Endothelial cell of umbilical vein (primary cell): ENCODE measurements at regions not wholly inside any gene's neighbourhood (a gene's known extent, or its start where the extent isn't known, plus 50 kb on each side); places are given as distances from the start of the nearest gene placed in this dataset.

Experiments
- BruUV-seq: library from RNA; stranded (reverse); fragments of 400-500 nt; replicated peaks from 2 replicates; lab custom pipeline; 2021; lab: Mats Ljungman, UMichigan
- CTCF ChIA-PET: fragments of 300-600, 350-600 bp; sonication (Branson Sonifier 250); formaldehyde crosslinking; loops from one replicate; lab custom pipeline; 2021; ENCODE audit warnings: antibody characterized with exemption, inconsistent platforms; lab: Charles Lee
- POLR2A ChIA-PET: fragments of 300-600, 350-600 bp; sonication (Branson Sonifier 250); formaldehyde crosslinking; loops from one replicate; lab custom pipeline; 2021; ENCODE audit warnings: antibody characterized with exemption, inconsistent platforms; lab: Charles Lee
- DNase-seq: peaks from one replicate; pipeline ENCODE4 v3.0.0-alpha.2; 2011; ENCODE audit warnings: low read depth, low spot score
- FAIRE-seq: peaks from 2 replicates; lab custom pipeline; 2011; peaks lifted over from hg19 to GRCh38; lab: Jason Lieb, UNC
- H2AFZ ChIP-seq: 2 replicates; pipeline ENCODE4 v1.6.0; 2012; ENCODE audit warnings: low read depth, low read length, control low read depth, inconsistent platforms
- H3K27ac ChIP-seq: 2 replicates; pipeline ENCODE4 v1.5.1; 2011; ENCODE audit warnings: low read depth, mild to moderate bottlenecking, control low read depth, low read length, moderate library complexity; ENCODE audit not compliant: insufficient read depth
- H3K27me3 ChIP-seq, 2 experiments: 2 replicates each; pipeline versions ENCODE4 v1.6.0 to v1.6.1; 2011; ENCODE audit warnings: low read length in 2 of 2, mixed read lengths in 1 of 2; ENCODE audit not compliant: control insufficient read depth in 2 of 2, insufficient read depth in 2 of 2
- H3K36me3 ChIP-seq, 2 experiments: 2 replicates in 1 of 2; 3 replicates in 1 of 2; pipeline ENCODE4 v1.5.1; 2011; ENCODE audit warnings: low read length in 2 of 2, mild to moderate bottlenecking in 1 of 2, moderate library complexity in 1 of 2; ENCODE audit not compliant: control insufficient read depth in 2 of 2, insufficient read depth in 2 of 2; ENCODE audit errors: extremely low read depth in 1 of 2
- H3K4me1 ChIP-seq: 3 replicates; pipeline ENCODE4 v1.5.1; 2011; ENCODE audit warnings: mild to moderate bottlenecking, low read length; ENCODE audit not compliant: control insufficient read depth, insufficient read depth; ENCODE audit errors: extremely low read depth
- H3K4me2 ChIP-seq: 2 replicates; pipeline ENCODE4 v1.6.1; 2011; ENCODE audit warnings: low read length, control low read depth, mixed read lengths; ENCODE audit not compliant: insufficient read depth
- H3K4me3 ChIP-seq, 3 experiments: fragments of 200-600 bp in 1 of 3; sonication (generic), shearing (Covaris generic) in 1 of 3; replicated peaks in 1 of 3; 2 replicates each; pipeline ENCODE4 v1.5.1; 2011 to 2016; ENCODE audit warnings: control low read depth in 3 of 3, low read length in 3 of 3, mild to moderate bottlenecking in 2 of 3, inconsistent platforms in 1 of 3, low read depth in 1 of 3, moderate library complexity in 1 of 3; ENCODE audit not compliant: insufficient read depth in 1 of 3
- H3K79me2 ChIP-seq: 2 replicates; pipeline ENCODE4 v1.6.0; 2012; ENCODE audit warnings: low read length, inconsistent platforms; ENCODE audit not compliant: control insufficient read depth, insufficient read depth
- H3K9ac ChIP-seq: replicated peaks from 2 replicates; pipeline ENCODE3; 2011; ENCODE audit warnings: low read length, control low read depth; ENCODE audit not compliant: insufficient read depth; ENCODE audit errors: extremely low read depth
- H3K9me1 ChIP-seq: replicated peaks from 3 replicates; pipeline ENCODE4 v1.6.0; 2011; ENCODE audit warnings: mild to moderate bottlenecking, low read length; ENCODE audit not compliant: control insufficient read depth, insufficient read depth; ENCODE audit errors: extremely low read depth
- H3K9me3 ChIP-seq: replicated peaks from 2 replicates; pipeline ENCODE4 v1.5.1; 2012; ENCODE audit warnings: low read length, inconsistent platforms; ENCODE audit not compliant: control insufficient read depth, insufficient read depth
- H4K20me1 ChIP-seq: replicated peaks from 2 replicates; pipeline ENCODE3; 2011; ENCODE audit warnings: mild to moderate bottlenecking, low read length; ENCODE audit not compliant: control insufficient read depth, insufficient read depth; ENCODE audit errors: extremely low read depth
- EZH2 ChIP-seq: IDR thresholded peaks from 2 replicates; pipeline ENCODE4 v1.6.1; 2012; ENCODE audit warnings: borderline replicate concordance, low read depth, mild to moderate bottlenecking, moderate library complexity, low read length, inconsistent platforms; ENCODE audit not compliant: severe bottlenecking
- FOS ChIP-seq: IDR thresholded peaks from 2 replicates; pipeline ENCODE4 v1.6.1; 2011; ENCODE audit warnings: mild to moderate bottlenecking, low read length, moderate library complexity, borderline replicate concordance; ENCODE audit not compliant: insufficient read depth
- GATA2 ChIP-seq: IDR thresholded peaks from 2 replicates; pipeline ENCODE4 v1.7.0; 2011; ENCODE audit warnings: low read depth, mild to moderate bottlenecking, moderate library complexity, mixed read lengths, low read length; ENCODE audit not compliant: insufficient read length, insufficient read depth
- JUN ChIP-seq: IDR thresholded peaks from 2 replicates; pipeline ENCODE4 v1.6.1; 2011; ENCODE audit warnings: borderline replicate concordance, low read depth; ENCODE audit not compliant: insufficient read length, insufficient read depth
- MAX ChIP-seq: IDR thresholded peaks from 2 replicates; pipeline ENCODE4 v1.6.1; 2011; ENCODE audit not compliant: insufficient read depth, insufficient read length
- MYC ChIP-seq: IDR thresholded peaks from one replicate; pipeline ENCODE4 v1.6.1; 2011; ENCODE audit warnings: mild to moderate bottlenecking, low read depth, low read length
- POLR2A ChIP-seq: IDR thresholded peaks from 2 replicates; pipeline ENCODE4 v1.6.1; 2012; ENCODE audit warnings: low read depth, mild to moderate bottlenecking, control low read depth, low read length
- POLR2AphosphoS5 ChIP-seq: IDR thresholded peaks from 2 replicates; pipeline ENCODE4 v1.6.1; 2012; ENCODE audit warnings: low read depth, mild to moderate bottlenecking, control low read depth, low read length, moderate library complexity; ENCODE audit not compliant: insufficient read depth
- dilution Hi-C: fragments of 300-500 bp; cut with MboI; formaldehyde crosslinking; loops from one replicate; pipeline ENCODE4 v1.15.0; 2019; ENCODE audit warnings: low sequenced_read_pairs; ENCODE audit not compliant: extremely low pct_ligation_motif_present
- intact Hi-C: fragments of 100-400 bp; cut with micrococcal nuclease; formaldehyde crosslinking; loops from one replicate; pipeline ENCODE4 v1.10.0; 2022
- TF ChIP-seq, protein P1 (sequence below), 2 donors: IDR thresholded peaks; 1 replicate in 1 of 2; 2 replicates in 1 of 2; pipeline ENCODE4 v1.5.1; 2011; ENCODE audit warnings: low read length in 2 of 2, mild to moderate bottlenecking in 2 of 2, moderate library complexity in 2 of 2, control low read depth in 1 of 2, inconsistent platforms in 1 of 2, low read depth in 1 of 2; ENCODE audit not compliant: insufficient read depth in 1 of 2; ENCODE audit errors: extremely low read depth in 1 of 2

GRCh38 chr20:52681288-52681687, 290.9 kb upstream of the TSHZ2 start:
- dilution Hi-C loops (no loop called here), intact Hi-C loops (no loop called here)
- no TSS peak for BruUV-seq
- H3K9me3 ChIP-seq = peaks cover 2% of the 10 kb centered on the region
- no peak overlapping the region for H3K9ac ChIP-seq
- H4K20me1 ChIP-seq = no peaks in the 10 kb centered on the region
- H3K4me3 ChIP-seq = no peak overlapping the region
- H3K27ac ChIP-seq = no peak overlapping the region
- DNase-seq (no peak), FAIRE-seq (peak; percentile 12)
- no peak overlapping the region for H3K4me2 ChIP-seq
- H2AFZ ChIP-seq = no peak overlapping the region
- H3K27me3 ChIP-seq = no peaks in the 10 kb centered on the region
- CTCF ChIA-PET = no interaction called here
- no peaks in the 10 kb centered on the region for H3K9me1 ChIP-seq
- H3K36me3 ChIP-seq = no peaks in the 10 kb centered on the region
- POLR2A ChIA-PET = no interaction called here
- H3K4me1 ChIP-seq = no peaks in the 10 kb centered on the region
- H3K79me2 ChIP-seq = no peaks in the 10 kb centered on the region
- TF ChIP-seq MYC (no peak), EZH2 (no peak), POLR2A (no peak), GATA2 (no peak), POLR2AphosphoS5 (no peak), JUN (no peak), MAX (no peak), FOS (no peak)
- TF ChIP-seq, protein P1, sequence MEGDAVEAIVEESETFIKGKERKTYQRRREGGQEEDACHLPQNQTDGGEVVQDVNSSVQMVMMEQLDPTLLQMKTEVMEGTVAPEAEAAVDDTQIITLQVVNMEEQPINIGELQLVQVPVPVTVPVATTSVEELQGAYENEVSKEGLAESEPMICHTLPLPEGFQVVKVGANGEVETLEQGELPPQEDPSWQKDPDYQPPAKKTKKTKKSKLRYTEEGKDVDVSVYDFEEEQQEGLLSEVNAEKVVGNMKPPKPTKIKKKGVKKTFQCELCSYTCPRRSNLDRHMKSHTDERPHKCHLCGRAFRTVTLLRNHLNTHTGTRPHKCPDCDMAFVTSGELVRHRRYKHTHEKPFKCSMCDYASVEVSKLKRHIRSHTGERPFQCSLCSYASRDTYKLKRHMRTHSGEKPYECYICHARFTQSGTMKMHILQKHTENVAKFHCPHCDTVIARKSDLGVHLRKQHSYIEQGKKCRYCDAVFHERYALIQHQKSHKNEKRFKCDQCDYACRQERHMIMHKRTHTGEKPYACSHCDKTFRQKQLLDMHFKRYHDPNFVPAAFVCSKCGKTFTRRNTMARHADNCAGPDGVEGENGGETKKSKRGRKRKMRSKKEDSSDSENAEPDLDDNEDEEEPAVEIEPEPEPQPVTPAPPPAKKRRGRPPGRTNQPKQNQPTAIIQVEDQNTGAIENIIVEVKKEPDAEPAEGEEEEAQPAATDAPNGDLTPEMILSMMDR (IDR thresholded peaks at IDR 0.05; ENCODE audit: extremely low read depth in 1 of 2, insufficient read depth in 1 of 2, low read depth in 1 of 2, low read length in 2 of 2) = no peak
